ENCODE measurements at regions not wholly inside any gene's neighbourhood (a gene's known extent, or its start where the extent isn't known, plus 50 kb on each side); places are given as distances from the start of the nearest gene placed in this dataset.

DNA sequence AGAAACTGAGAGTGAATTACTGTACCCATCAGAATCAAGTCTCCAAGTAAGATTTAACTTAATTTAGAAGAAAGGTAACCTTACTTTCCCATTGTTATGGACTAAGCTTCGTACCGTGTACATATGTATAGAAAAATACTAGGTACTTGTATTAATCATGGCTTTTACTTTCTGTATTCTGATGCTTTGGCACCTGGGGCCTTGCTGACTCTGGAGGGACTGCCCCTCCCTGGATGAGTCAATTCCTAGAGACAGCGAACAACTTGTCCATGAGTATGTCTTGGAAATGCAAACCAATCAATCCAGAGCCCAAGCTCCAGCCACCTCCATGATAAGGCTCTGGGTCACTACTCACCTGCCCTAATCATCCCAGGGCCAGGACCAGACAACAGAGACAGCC lies 50.0 kb upstream of the DGKG start:
- Mint-ChIP-seq H3K27me3 (ENCODE audit: low read depth) (peaks cover 53% of the 10 kb centered on the region), H3K4me1 (peaks cover 31 to 33% of the 10 kb centered on the region in 2 experiments), H3K36me3 (ENCODE audit: insufficient read depth in 1 of 3, low read depth in 3 of 3) (no peaks in the 10 kb centered on the region), H3K27ac (0 out of 7 replicates have a peak overlapping the region, but pooled peaks of 1 of the 3 experiments have one; percentile 57), H3K9me3 (no peaks in the 10 kb centered on the region), H3K4me3 (no peak overlapping the region)
- Histone ChIP-seq H3K14ac (ENCODE audit: insufficient read depth, low read length) (no peak overlapping the region), H3K23ac (ENCODE audit: insufficient read length, low read depth, low read length) (no peak overlapping the region), H2BK5ac (ENCODE audit: insufficient read length, low read length) (no peak overlapping the region), H3K4ac (ENCODE audit: low read depth, low read length) (no peak overlapping the region), H3K79me1 (ENCODE audit: insufficient read depth, low read depth, low read length, poor library complexity, severe bottlenecking) (no peaks in the 10 kb centered on the region), H3T11ph (ENCODE audit: low read length) (no peak overlapping the region), H4K91ac (ENCODE audit: insufficient read length, low read depth, low read length) (no peak overlapping the region), H3K23me2 (ENCODE audit: insufficient read length, low read depth, low read length, poor library complexity, severe bottlenecking) (peaks cover 9% of the 10 kb centered on the region), H3K79me2 (ENCODE audit: insufficient read depth, low read length) (no peaks in the 10 kb centered on the region), H3K4me1 (ENCODE audit: insufficient read depth, low read length) (peaks cover 4% of the 10 kb centered on the region; the same call in 1 of the 2 replicates), H2BK15ac (ENCODE audit: low read depth, low read length) (no peak overlapping the region), H3K56ac (ENCODE audit: insufficient read length, low read depth, low read length) (no peak overlapping the region), H2BK12ac (ENCODE audit: insufficient read length, low read depth, low read length) (no peak overlapping the region), H3K27me3 (ENCODE audit: insufficient read depth, low read length) (no peaks in the 10 kb centered on the region; the same call in 1 of the 2 replicates), H2BK20ac (ENCODE audit: low read depth, low read length, poor library complexity, severe bottlenecking) (no peak overlapping the region), H3K18ac (ENCODE audit: insufficient read length, low read depth, low read length) (no peak overlapping the region), H3K27ac (ENCODE audit: insufficient read length, low read depth, low read length) (no peak overlapping the region), H3K4me2 (ENCODE audit: insufficient read depth, insufficient read length, low read length) (no peak overlapping the region), H4K8ac (replicated peaks; ENCODE audit: insufficient read length, low read depth, low read length) (no peak overlapping the region), H4K20me1 (ENCODE audit: control insufficient read depth, insufficient read depth, insufficient read length) (no peaks in the 10 kb centered on the region), H4K5ac (ENCODE audit: insufficient read length, low read depth, low read length) (no peak overlapping the region), H3K9me3 (ENCODE audit: control insufficient read depth, low read depth, low read length) (no peaks in the 10 kb centered on the region), H2AK5ac (ENCODE audit: insufficient read length, low read length) (no peak overlapping the region), H2AFZ (ENCODE audit: low read length) (no peak overlapping the region), H2BK120ac (ENCODE audit: low read depth, low read length, poor library complexity, severe bottlenecking) (no peak overlapping the region), H3K9ac (ENCODE audit: extremely low read depth, insufficient read length, low read length) (no peak overlapping the region)
- WGBS (ENCODE audit: extremely low coverage, insufficient read length, low lambda C conversion rate), result no CpG with 5 or more reads among the region's 3 CpGs
- no peak for DNase-seq
- TF ChIP-seq, protein P1, sequence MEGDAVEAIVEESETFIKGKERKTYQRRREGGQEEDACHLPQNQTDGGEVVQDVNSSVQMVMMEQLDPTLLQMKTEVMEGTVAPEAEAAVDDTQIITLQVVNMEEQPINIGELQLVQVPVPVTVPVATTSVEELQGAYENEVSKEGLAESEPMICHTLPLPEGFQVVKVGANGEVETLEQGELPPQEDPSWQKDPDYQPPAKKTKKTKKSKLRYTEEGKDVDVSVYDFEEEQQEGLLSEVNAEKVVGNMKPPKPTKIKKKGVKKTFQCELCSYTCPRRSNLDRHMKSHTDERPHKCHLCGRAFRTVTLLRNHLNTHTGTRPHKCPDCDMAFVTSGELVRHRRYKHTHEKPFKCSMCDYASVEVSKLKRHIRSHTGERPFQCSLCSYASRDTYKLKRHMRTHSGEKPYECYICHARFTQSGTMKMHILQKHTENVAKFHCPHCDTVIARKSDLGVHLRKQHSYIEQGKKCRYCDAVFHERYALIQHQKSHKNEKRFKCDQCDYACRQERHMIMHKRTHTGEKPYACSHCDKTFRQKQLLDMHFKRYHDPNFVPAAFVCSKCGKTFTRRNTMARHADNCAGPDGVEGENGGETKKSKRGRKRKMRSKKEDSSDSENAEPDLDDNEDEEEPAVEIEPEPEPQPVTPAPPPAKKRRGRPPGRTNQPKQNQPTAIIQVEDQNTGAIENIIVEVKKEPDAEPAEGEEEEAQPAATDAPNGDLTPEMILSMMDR (conservative IDR thresholded peaks at IDR 0.05), result no peak

All from H9 (cell line).